HEK293 (cell line): ENCODE measurements at regions not wholly inside any gene's neighbourhood (a gene's known extent, or its start where the extent isn't known, plus 50 kb on each side); places are given as distances from the start of the nearest gene placed in this dataset.

ENCODE experiments used
- EGR2 ChIP-seq: fragments of 450-650 bp; formaldehyde crosslinking; IDR thresholded peaks from 2 replicates; pipeline ENCODE4 v1.5.1; 2016; ENCODE audit warnings: low read depth, missing biosample characterization, missing genetic modification characterization
- GLI4 ChIP-seq: fragments of 450-650 bp; formaldehyde crosslinking; IDR thresholded peaks from 2 replicates; pipeline ENCODE4 v1.5.1; 2016; ENCODE audit warnings: missing biosample characterization, missing genetic modification characterization
- MEIS1 ChIP-seq: sonication (generic); formaldehyde crosslinking; IDR thresholded peaks from 2 replicates; pipeline ENCODE4 v1.8.1; 2022; ENCODE audit warnings: missing genetic modification reagents, mild to moderate bottlenecking, borderline replicate concordance
- MYNN ChIP-seq: fragments of 450-650 bp; formaldehyde crosslinking; IDR thresholded peaks from 2 replicates; pipeline ENCODE4 v1.5.1; 2016; ENCODE audit warnings: missing biosample characterization, missing genetic modification characterization, borderline replicate concordance
- RBAK ChIP-seq: fragments of 450-650 bp; formaldehyde crosslinking; IDR thresholded peaks from 2 replicates; pipeline ENCODE4 v1.5.1; 2016; ENCODE audit warnings: missing biosample characterization, missing genetic modification characterization
- ZIC2 ChIP-seq: fragments of 450-650 bp; formaldehyde crosslinking; IDR thresholded peaks from 2 replicates; pipeline ENCODE4 v1.5.1; 2016; ENCODE audit warnings: missing biosample characterization, missing genetic modification characterization
- ZNF10 ChIP-seq: fragments of 450-650 bp; formaldehyde crosslinking; IDR thresholded peaks from 2 replicates; pipeline ENCODE4 v1.5.1; 2017; ENCODE audit warnings: missing biosample characterization, missing genetic modification characterization
- ZNF133 ChIP-seq: fragments of 450-650 bp; formaldehyde crosslinking; IDR thresholded peaks from 2 replicates; pipeline ENCODE4 v1.5.1; 2016; ENCODE audit warnings: missing biosample characterization, missing genetic modification characterization
- ZNF140 ChIP-seq: fragments of 450-650 bp; formaldehyde crosslinking; IDR thresholded peaks from 2 replicates; pipeline ENCODE4 v1.5.1; 2016; ENCODE audit warnings: missing biosample characterization, missing genetic modification characterization
- ZNF341 ChIP-seq: fragments of 450-650 bp; formaldehyde crosslinking; IDR thresholded peaks from 2 replicates; pipeline ENCODE4; 2016; ENCODE audit warnings: low read depth, missing biosample characterization, missing genetic modification characterization
- ZNF394 ChIP-seq: fragments of 450-650 bp; formaldehyde crosslinking; IDR thresholded peaks from 2 replicates; pipeline ENCODE4 v1.5.1; 2016; ENCODE audit warnings: missing biosample characterization, missing genetic modification characterization, mild to moderate bottlenecking, moderate library complexity, borderline replicate concordance
- ZNF558 ChIP-seq: fragments of 450-650 bp; formaldehyde crosslinking; IDR thresholded peaks from 2 replicates; pipeline ENCODE4 v1.5.1; 2016; ENCODE audit warnings: missing biosample characterization, missing genetic modification characterization
- TF ChIP-seq, protein P1 (sequence below): fragments of 450-650 bp; formaldehyde crosslinking; IDR thresholded peaks from 2 replicates; pipeline ENCODE4 v1.5.1; 2016; ENCODE audit warnings: missing biosample characterization, missing genetic modification characterization
- TF ChIP-seq, protein P2 (sequence below): fragments of 450-650 bp; formaldehyde crosslinking; IDR thresholded peaks from 2 replicates; pipeline ENCODE4 v1.5.1; 2016; ENCODE audit warnings: missing biosample characterization, missing genetic modification characterization

DNA sequence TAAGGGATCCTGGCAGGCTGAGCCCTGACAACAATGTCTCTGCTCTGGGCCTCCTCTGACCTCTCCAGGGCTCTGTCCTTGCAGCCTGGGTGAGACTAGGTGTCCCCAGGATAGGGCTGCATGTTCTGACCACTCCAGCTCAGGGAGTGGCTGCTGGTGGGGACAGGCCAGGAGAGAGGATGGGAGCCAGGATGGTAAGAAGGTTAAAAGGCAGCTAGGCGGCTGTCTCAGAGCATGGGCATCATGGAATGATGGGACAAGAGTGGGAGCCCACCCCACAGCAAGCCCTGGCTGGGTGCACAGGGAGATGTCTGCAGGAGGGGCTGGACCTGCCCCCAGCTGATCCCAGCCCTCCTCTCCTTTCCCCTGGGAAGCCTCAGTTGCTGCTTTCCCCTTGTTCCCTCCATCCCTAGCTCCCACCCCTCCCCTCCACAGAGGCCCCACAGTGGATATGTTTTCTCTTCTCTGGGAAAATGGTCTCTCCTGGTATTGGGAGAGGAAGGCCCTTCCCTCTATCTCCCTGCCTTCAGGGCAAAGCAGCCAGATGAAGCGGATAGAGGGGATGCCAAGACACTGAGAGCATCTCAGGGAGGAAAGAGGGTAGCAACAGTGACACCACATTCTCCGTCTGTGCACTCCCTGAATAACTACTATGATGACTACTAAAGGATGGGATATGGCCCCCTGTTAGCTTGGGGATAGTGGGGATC is 334.3 kb downstream of the DYSF start:
- TF ChIP-seq, protein P1, sequence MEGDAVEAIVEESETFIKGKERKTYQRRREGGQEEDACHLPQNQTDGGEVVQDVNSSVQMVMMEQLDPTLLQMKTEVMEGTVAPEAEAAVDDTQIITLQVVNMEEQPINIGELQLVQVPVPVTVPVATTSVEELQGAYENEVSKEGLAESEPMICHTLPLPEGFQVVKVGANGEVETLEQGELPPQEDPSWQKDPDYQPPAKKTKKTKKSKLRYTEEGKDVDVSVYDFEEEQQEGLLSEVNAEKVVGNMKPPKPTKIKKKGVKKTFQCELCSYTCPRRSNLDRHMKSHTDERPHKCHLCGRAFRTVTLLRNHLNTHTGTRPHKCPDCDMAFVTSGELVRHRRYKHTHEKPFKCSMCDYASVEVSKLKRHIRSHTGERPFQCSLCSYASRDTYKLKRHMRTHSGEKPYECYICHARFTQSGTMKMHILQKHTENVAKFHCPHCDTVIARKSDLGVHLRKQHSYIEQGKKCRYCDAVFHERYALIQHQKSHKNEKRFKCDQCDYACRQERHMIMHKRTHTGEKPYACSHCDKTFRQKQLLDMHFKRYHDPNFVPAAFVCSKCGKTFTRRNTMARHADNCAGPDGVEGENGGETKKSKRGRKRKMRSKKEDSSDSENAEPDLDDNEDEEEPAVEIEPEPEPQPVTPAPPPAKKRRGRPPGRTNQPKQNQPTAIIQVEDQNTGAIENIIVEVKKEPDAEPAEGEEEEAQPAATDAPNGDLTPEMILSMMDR (tag by site-specific recombination), result no peak
- no peak for TF ChIP-seq RBAK (tag by site-specific recombination)
- TF ChIP-seq ZNF10 (tag by site-specific recombination), result no peak
- TF ChIP-seq, protein P2, sequence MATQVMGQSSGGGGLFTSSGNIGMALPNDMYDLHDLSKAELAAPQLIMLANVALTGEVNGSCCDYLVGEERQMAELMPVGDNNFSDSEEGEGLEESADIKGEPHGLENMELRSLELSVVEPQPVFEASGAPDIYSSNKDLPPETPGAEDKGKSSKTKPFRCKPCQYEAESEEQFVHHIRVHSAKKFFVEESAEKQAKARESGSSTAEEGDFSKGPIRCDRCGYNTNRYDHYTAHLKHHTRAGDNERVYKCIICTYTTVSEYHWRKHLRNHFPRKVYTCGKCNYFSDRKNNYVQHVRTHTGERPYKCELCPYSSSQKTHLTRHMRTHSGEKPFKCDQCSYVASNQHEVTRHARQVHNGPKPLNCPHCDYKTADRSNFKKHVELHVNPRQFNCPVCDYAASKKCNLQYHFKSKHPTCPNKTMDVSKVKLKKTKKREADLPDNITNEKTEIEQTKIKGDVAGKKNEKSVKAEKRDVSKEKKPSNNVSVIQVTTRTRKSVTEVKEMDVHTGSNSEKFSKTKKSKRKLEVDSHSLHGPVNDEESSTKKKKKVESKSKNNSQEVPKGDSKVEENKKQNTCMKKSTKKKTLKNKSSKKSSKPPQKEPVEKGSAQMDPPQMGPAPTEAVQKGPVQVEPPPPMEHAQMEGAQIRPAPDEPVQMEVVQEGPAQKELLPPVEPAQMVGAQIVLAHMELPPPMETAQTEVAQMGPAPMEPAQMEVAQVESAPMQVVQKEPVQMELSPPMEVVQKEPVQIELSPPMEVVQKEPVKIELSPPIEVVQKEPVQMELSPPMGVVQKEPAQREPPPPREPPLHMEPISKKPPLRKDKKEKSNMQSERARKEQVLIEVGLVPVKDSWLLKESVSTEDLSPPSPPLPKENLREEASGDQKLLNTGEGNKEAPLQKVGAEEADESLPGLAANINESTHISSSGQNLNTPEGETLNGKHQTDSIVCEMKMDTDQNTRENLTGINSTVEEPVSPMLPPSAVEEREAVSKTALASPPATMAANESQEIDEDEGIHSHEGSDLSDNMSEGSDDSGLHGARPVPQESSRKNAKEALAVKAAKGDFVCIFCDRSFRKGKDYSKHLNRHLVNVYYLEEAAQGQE (tag by site-specific recombination), result no peak
- no peak for TF ChIP-seq EGR2 (tag by site-specific recombination)
- no peak for TF ChIP-seq ZNF394
- no peak for TF ChIP-seq ZNF341 (tag by site-specific recombination)
- no peak for TF ChIP-seq MEIS1
- no peak for TF ChIP-seq ZNF558 (tag by site-specific recombination)
- no peak for TF ChIP-seq ZNF133 (tag by site-specific recombination)
- TF ChIP-seq ZNF140 (tag by site-specific recombination), result no peak
- TF ChIP-seq GLI4 (tag by site-specific recombination), result no peak
- no peak for TF ChIP-seq MYNN
- no peak for TF ChIP-seq ZIC2 (tag by site-specific recombination)
